ENCODE measurements at regions not wholly inside any gene's neighbourhood (a gene's known extent, or its start where the extent isn't known, plus 50 kb on each side); places are given as distances from the start of the nearest gene placed in this dataset.

- TF ChIP-seq POLR2A (IDR thresholded peaks at IDR 0.05) = no peak
- no peak for TF ChIP-seq CTCF (IDR thresholded peaks at IDR 0.05 in 8 of 11, conservative IDR thresholded peaks at IDR 0.05 in 3 of 11)
Measured at GRCh38 chr2:172299741-172300140, 127.6 kb upstream of the ITGA6 start.

All from spleen (tissue), 7 donors.